GM12891 (cell line): ENCODE measurements at regions not wholly inside any gene's neighbourhood (a gene's known extent, or its start where the extent isn't known, plus 50 kb on each side); places are given as distances from the start of the nearest gene placed in this dataset.

Experiments used
- POLR2A ChIP-seq: IDR thresholded peaks from 2 replicates; pipeline ENCODE4 v1.6.1; 2011; ENCODE audit warnings: low read depth, low read length, control low read depth
- POLR2AphosphoS5 ChIP-seq: IDR thresholded peaks from 2 replicates; pipeline ENCODE4 v1.6.1; 2011; ENCODE audit warnings: low read depth, low read length, control low read depth
- POU2F2 ChIP-seq: IDR thresholded peaks from 2 replicates; pipeline ENCODE4 v1.6.1; 2011; ENCODE audit warnings: low read depth, mild to moderate bottlenecking, control low read depth, low read length, moderate library complexity
- TAF1 ChIP-seq: IDR thresholded peaks from 2 replicates; pipeline ENCODE4 v1.6.1; 2011; ENCODE audit warnings: low read depth, low read length, control low read depth

DNA sequence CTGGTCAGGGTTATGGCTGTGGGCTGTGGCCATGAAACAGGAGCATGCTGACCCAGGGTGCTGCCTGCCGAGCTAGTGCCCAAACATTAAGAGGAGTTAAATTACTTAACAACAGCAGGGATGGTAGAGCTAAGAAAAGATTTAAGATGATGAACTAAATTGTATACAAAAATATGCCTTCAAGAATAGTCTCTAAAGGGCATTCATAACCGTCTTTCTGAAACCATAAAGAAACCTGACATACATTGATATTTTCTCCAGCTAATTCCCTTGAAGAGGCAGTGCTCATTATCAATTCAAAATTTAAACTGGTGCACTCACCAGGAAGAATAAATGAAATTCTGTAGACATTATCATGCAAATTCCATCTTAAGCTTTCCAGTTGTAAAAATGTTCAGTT, 265.8 kb upstream of the TAC1 start:
- no peak for TF ChIP-seq POLR2A
- no peak for TF ChIP-seq POLR2AphosphoS5
- no peak for TF ChIP-seq TAF1
- TF ChIP-seq POU2F2 = no peak
